B cell (primary cell): ENCODE measurements at regions not wholly inside any gene's neighbourhood (a gene's known extent, or its start where the extent isn't known, plus 50 kb on each side); places are given as distances from the start of the nearest gene placed in this dataset.
A peak's percentile ranks its signal among the peaks of the same experiment; 100 is the strongest.

Experiments used
- ATAC-seq: fragments of 200-7000 bp; cut with Tn5 transposase; one replicate; pipeline ENCODE4 v1.10.0; 2021; ENCODE audit warnings: low read depth, mild to moderate bottlenecking, moderate number of reproducible peaks, moderate library complexity
- CTCF ChIA-PET: fragments of 350-600 bp; sonication (Branson Sonifier 250); formaldehyde crosslinking; loops from one replicate; lab custom pipeline; 2021; ENCODE audit warnings: antibody characterized with exemption, inconsistent platforms; lab: Charles Lee
- POLR2A ChIA-PET: fragments of 350-600 bp; sonication (Branson Sonifier 250); formaldehyde crosslinking; loops from one replicate; lab custom pipeline; 2021; ENCODE audit warnings: antibody characterized with exemption; lab: Charles Lee
- DNase-seq: peaks from one replicate; pipeline ENCODE4 v3.0.0; 2013
- H2AFZ ChIP-seq: 2 replicates; pipeline ENCODE4 v1.6.1; 2012; ENCODE audit warnings: mild to moderate bottlenecking, low read depth, low read length; ENCODE audit not compliant: insufficient read depth, poor library complexity, severe bottlenecking
- H3K27ac ChIP-seq, 2 donors: 1 replicate in 1 of 2; 2 replicates in 1 of 2; pipeline ENCODE4 v1.5.1; 2012 to 2013; ENCODE audit warnings: low read length in 2 of 2, mild to moderate bottlenecking in 2 of 2, moderate library complexity in 1 of 2
- H3K27me3 ChIP-seq, 4 experiments: fragments of 200-600 bp in 1 of 4; sonication (generic) in 1 of 4; replicated peaks in 1 of 4; 1 replicate in 2 of 4; 2 replicates in 2 of 4; pipeline versions ENCODE4 v1.6.1 to v1.7.0; 2013 to 2016; ENCODE audit warnings: low read length in 3 of 4, mild to moderate bottlenecking in 2 of 4, mixed read lengths in 1 of 4, moderate library complexity in 1 of 4; ENCODE audit not compliant: insufficient read depth in 4 of 4, control insufficient read depth in 3 of 4; ENCODE audit errors: control extremely low read depth in 1 of 4
- H3K36me3 ChIP-seq, 2 experiments: replicated peaks in 1 of 2; 1 replicate in 1 of 2; 2 replicates in 1 of 2; pipeline versions ENCODE4 v1.6.1 to v1.7.1; 2013; ENCODE audit warnings: low read length in 1 of 2; ENCODE audit not compliant: insufficient read depth in 2 of 2, control insufficient read depth in 1 of 2; ENCODE audit errors: control extremely low read depth in 1 of 2, extremely low read depth in 1 of 2
- H3K4me1 ChIP-seq, 2 donors: fragments of 200-600 bp in 1 of 2; sonication (generic) in 1 of 2; 1 replicate in 1 of 2; 2 replicates in 1 of 2; pipeline versions ENCODE4 v1.5.1 to v1.6.1; 2013 to 2017; ENCODE audit warnings: low read length in 2 of 2; ENCODE audit not compliant: control insufficient read depth in 2 of 2, insufficient read depth in 2 of 2
- H3K4me2 ChIP-seq: replicated peaks from 2 replicates; pipeline ENCODE3; 2012; ENCODE audit warnings: mild to moderate bottlenecking, low read depth, low read length; ENCODE audit not compliant: poor library complexity, severe bottlenecking
- H3K4me3 ChIP-seq, 5 experiments: fragments of 200-600 bp in 1 of 5; sonication (generic) in 1 of 5; 1 replicate in 3 of 5; 2 replicates in 2 of 5; pipeline versions ENCODE4 v1.5.1 to v1.7.0; 2011 to 2016; ENCODE audit warnings: low read length in 4 of 5, mild to moderate bottlenecking in 4 of 5, low read depth in 2 of 5, control low read depth in 1 of 5, moderate library complexity in 1 of 5; ENCODE audit not compliant: insufficient read depth in 1 of 5; ENCODE audit errors: control extremely low read depth in 1 of 5, extremely low read depth in 1 of 5
- H3K79me2 ChIP-seq: fragments of 200-600 bp; sonication (generic); one replicate; pipeline ENCODE4 v1.6.0; 2016; ENCODE audit warnings: low read length; ENCODE audit not compliant: control insufficient read depth, insufficient read depth
- H3K9ac ChIP-seq: fragments of 200-600 bp; sonication (generic); 2 replicates; pipeline ENCODE4 v1.6.1; 2017; ENCODE audit warnings: mild to moderate bottlenecking, low read length, moderate library complexity
- H3K9me3 ChIP-seq, 3 donors: one replicate each; pipeline versions ENCODE4 v1.6.1 to v1.7.1; 2013; ENCODE audit warnings: low read length in 2 of 3; ENCODE audit not compliant: control insufficient read depth in 2 of 3, insufficient read depth in 1 of 3; ENCODE audit errors: control extremely low read depth in 1 of 3
- H4K20me1 ChIP-seq: 2 replicates; pipeline ENCODE4 v1.6.0; 2012; ENCODE audit warnings: mild to moderate bottlenecking, low read length; ENCODE audit not compliant: insufficient read depth, control insufficient read depth, poor library complexity, severe bottlenecking
- H3K27ac Mint-ChIP-seq: one replicate; pipeline ENCODE4 v1.8.0; 2021; ENCODE audit warnings: mixed read lengths
- H3K27me3 Mint-ChIP-seq: one replicate; pipeline ENCODE4 v1.8.0; 2021; ENCODE audit warnings: mixed read lengths
- H3K4me1 Mint-ChIP-seq: one replicate; pipeline ENCODE4 v1.8.0; 2021; ENCODE audit warnings: mixed read lengths
- H3K4me3 Mint-ChIP-seq: one replicate; pipeline ENCODE4 v1.8.0; 2021; ENCODE audit warnings: mixed read lengths
- H3K9me3 Mint-ChIP-seq: one replicate; pipeline ENCODE4 v1.8.0; 2022; ENCODE audit warnings: mixed read lengths; ENCODE audit not compliant: insufficient read depth
- CTCF ChIP-seq: fragments of 200-600 bp; IDR thresholded peaks from one replicate; pipeline ENCODE4 v1.8.0; 2022; ENCODE audit warnings: antibody characterized with exemption, mild to moderate bottlenecking
- EZH2 ChIP-seq: IDR thresholded peaks from 2 replicates; pipeline ENCODE4 v1.6.1; 2012; ENCODE audit warnings: borderline replicate concordance, low read depth, mild to moderate bottlenecking, moderate library complexity, low read length; ENCODE audit not compliant: insufficient read depth, poor library complexity, severe bottlenecking
- WGBS: methylation state at CpG from one replicate; pipeline ENCODE4 v1.1.5; 2013; ENCODE audit warnings: missing lambda C conversion rate; ENCODE audit not compliant: insufficient coverage; 5-methylcytosine and 5-hydroxymethylcytosine counted together
- intact Hi-C: fragments of 100-400 bp; cut with micrococcal nuclease; formaldehyde crosslinking; loops from one replicate; pipeline ENCODE4 v1.10.0; 2022

GRCh38 chr12:89873745-89874144, 165.1 kb upstream of the ATP2B1 start:
- POLR2A ChIA-PET: interaction anchor here (0.8 to 1.1 kb wide), 2 partner anchors 10 to 54 kb away, joined by 3 to 4 read pairs; no protein-coding TSS in a partner anchor
- peak overlapping the region; percentile 41 for H2AFZ ChIP-seq
- no peaks in the 10 kb centered on the region for H3K36me3 ChIP-seq
- no peak overlapping the region for H3K9ac ChIP-seq
- no peak overlapping the region for H3K27ac ChIP-seq
- peaks cover 5 to 15% (median 6%) of the 10 kb centered on the region in 3 donors for H3K9me3 ChIP-seq
- 49% methylated on average over 4 of the region's 4 CpGs for WGBS
- H3K4me2 ChIP-seq: no peak overlapping the region
- Mint-ChIP-seq H3K4me1 (peaks cover 46% of the 10 kb centered on the region), H3K9me3 (peaks cover 5% of the 10 kb centered on the region), H3K4me3 (peak overlapping the region; percentile 16), H3K27me3 (no peaks in the 10 kb centered on the region), H3K27ac (peak overlapping the region; percentile 84)
- no peak for TF ChIP-seq CTCF
- no peak for TF ChIP-seq EZH2
- no peak overlapping the region for H3K4me3 ChIP-seq
- ATAC-seq (peak; percentile 45), DNase-seq (no peak)
- H3K27me3 ChIP-seq: no peaks in the 10 kb centered on the region
- CTCF ChIA-PET: interaction anchor here (0.8 to 1.3 kb wide), 3 partner anchors 8 to 12 kb away, joined by 3 to 4 read pairs (median 3); no protein-coding TSS in a partner anchor
- no peaks in the 10 kb centered on the region for H4K20me1 ChIP-seq
- intact Hi-C loops: no loop called here
- peaks cover 10 to 14% of the 10 kb centered on the region in 2 donors for H3K4me1 ChIP-seq
- H3K79me2 ChIP-seq: no peaks in the 10 kb centered on the region

- Histone ChIP-seq H4K20me1 (no peaks in the 10 kb centered on the region), H2AFZ (no peak overlapping the region), H3K9ac (no peak overlapping the region), H3K9me3 (peaks cover 5 to 15% (median 6%) of the 10 kb centered on the region in 3 donors), H3K27me3 (no peaks in the 10 kb centered on the region), H3K36me3 (no peaks in the 10 kb centered on the region), H3K4me2 (no peak overlapping the region), H3K27ac (no peak overlapping the region), H3K4me3 (no peak overlapping the region), H3K79me2 (no peaks in the 10 kb centered on the region), H3K4me1 (peaks cover 4 to 8% of the 10 kb centered on the region in 2 donors)
- H3K9me3 Mint-ChIP-seq: peaks cover 5% of the 10 kb centered on the region
- TF ChIP-seq CTCF (no peak), EZH2 (no peak)
- H3K4me1 Mint-ChIP-seq: peaks cover 41% of the 10 kb centered on the region
- ChIA-PET POLR2A (interaction anchor here (0.8 to 1.1 kb wide), 2 partner anchors 9 to 54 kb away, joined by 3 to 4 read pairs; no protein-coding TSS in a partner anchor), CTCF (no interaction called here)
- no peaks in the 10 kb centered on the region for H3K27me3 Mint-ChIP-seq
- H3K27ac Mint-ChIP-seq: no peak overlapping the region
- ATAC-seq (no peak), DNase-seq (no peak)
- no peak overlapping the region for H3K4me3 Mint-ChIP-seq
- WGBS: no CpG with 5 or more reads among the region's 6 CpGs
- intact Hi-C loops: no loop called here
Observed at GRCh38 chr12:89872922-89873630, 164.4 kb upstream of the ATP2B1 start.
